HG03066 (cell line): ENCODE measurements at regions not wholly inside any gene's neighbourhood (a gene's known extent, or its start where the extent isn't known, plus 50 kb on each side); places are given as distances from the start of the nearest gene placed in this dataset.
"Not testable (repeated sequence)": the region's sequence is repeated elsewhere in the genome, so short reads cannot be mapped to it uniquely, and the experiment has no call there.

Experiments
- ATAC-seq: cut with Tn5 transposase; IDR thresholded peaks from one replicate; pipeline ENCODE4 v1.9.1; 2021; ENCODE audit warnings: low read depth; ENCODE audit not compliant: unreplicated experiment

DNA sequence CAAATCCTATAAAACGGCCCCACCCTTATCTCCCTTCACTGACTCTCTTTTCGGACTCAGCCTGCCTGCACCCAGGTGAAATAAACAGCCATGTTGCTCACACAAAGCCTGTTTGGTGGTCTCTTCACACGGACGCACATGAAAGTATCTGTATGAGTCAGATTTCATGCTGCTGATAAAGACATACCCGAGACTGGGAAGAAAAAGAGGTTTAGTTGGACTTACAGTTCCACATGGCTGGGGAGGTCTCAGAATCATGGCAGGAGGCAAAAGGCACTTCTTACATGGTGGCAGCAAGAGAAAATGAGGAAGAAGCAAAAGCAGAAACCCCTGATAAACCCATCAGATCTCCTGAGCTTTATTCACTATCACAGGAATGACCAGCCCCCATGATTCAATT lies 249.3 kb upstream of the SPTLC3 start:
- ATAC-seq, result not testable (repeated sequence)

DNA sequence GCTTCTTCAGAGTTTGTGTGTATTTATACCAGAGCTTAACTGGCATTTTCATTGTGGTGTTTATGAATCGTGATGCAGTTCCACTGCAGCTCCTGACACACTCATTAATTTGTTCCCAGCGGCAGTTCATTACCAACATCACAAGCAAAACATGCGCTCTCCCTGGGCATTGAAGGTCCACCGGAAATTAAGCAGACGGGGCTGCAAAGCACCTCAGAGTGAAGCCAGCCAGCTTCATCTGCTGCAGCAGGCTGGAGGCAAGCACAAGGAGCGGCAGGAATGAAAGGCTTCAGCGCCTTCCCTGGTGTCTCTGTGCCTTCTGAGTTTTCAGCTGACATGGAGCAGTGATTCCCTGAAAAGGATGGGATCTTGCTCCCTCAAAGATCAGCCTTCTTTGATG lies 246.0 kb upstream of the SPTLC3 start:
- no peak for ATAC-seq

GRCh38 chr20:12763406-12763805 lies 245.4 kb upstream of the SPTLC3 start:
- no peak for ATAC-seq

GRCh38 chr20:12764053-12764452 lies 244.7 kb upstream of the SPTLC3 start:
- no peak for ATAC-seq

DNA sequence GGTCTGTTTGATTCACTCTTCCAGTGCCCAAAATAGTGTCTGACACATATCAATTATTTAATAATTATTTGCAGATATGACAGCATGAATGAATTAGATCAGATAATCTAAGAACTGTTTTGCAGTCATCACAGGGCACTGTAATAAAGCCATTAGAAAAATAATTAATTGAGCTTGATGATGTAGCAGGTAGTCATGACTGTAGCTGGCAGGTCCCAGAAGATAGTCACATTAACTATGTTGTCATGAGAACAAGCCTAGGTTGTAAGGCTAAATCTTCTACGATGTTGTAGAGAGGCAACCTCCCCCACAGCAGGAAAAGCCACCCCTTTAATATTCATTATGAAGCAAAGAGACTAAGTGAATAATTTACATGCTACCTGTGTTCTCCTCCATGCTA lies 243.9 kb upstream of the SPTLC3 start:
- no peak for ATAC-seq

DNA sequence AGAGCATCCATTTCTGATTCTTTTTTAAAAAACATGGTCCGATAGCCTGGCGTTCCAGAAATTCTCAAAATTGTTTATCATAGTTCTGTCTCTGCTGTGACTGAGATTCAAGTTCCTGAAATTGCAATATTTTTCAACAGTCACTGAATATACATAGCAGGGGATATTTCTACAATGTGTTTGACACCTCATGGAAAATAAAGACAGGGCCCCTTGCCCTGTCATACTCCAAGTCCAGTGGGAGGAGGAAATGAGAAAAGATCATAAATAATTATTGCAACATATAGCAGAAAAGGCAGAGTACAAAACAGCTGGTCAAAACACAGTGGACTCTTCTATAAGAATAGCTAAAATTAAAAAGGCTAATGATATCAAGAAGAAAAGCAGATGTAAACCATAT lies 234.8 kb upstream of the SPTLC3 start:
- ATAC-seq, result no peak

DNA sequence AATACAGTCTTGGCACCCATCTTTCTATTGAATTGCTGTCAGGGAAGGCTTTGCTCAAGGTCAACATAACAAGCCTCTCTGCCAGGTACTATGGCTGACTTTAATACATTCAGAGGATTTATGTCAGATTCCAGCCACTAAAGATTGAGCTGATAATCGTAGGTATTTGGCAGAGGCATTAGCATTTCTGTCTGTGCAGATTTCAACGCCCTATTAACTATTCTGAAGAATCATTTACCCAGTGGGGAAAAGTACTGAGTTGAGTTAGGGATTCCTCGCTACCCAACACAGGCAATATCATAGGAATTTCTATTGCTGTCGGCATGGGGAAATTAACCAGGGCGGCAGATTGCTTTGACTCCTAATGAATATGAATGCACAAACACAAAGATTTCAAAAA lies 233.7 kb upstream of the SPTLC3 start:
- ATAC-seq, result no peak

DNA sequence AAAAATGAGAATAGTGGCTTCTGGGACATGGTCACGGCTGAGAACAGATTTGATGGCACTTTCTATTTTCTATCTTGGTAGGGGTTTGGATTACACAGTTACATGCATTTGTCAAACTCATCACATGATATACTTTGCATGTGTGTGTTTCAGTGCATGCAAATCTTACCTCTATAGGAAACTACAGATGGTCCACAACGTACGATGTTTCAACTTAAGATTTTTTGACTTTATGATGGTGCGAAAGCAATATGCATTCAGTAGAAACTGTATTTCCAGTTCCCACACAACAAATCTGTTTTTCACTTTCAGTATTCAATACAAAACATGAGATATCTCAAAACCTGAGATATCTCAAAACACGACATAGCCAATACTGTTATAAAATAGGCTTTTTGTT lies 231.8 kb upstream of the SPTLC3 start:
- ATAC-seq, result no peak

GRCh38 chr20:12786276-12786675 lies 222.5 kb upstream of the SPTLC3 start:
- no peak for ATAC-seq

- ATAC-seq, result no peak
Measured at GRCh38 chr20:12788632-12789299, 220.0 kb upstream of the SPTLC3 start.

- ATAC-seq, result no peak
Measured at GRCh38 chr20:12790859-12791258, 217.9 kb upstream of the SPTLC3 start.

DNA sequence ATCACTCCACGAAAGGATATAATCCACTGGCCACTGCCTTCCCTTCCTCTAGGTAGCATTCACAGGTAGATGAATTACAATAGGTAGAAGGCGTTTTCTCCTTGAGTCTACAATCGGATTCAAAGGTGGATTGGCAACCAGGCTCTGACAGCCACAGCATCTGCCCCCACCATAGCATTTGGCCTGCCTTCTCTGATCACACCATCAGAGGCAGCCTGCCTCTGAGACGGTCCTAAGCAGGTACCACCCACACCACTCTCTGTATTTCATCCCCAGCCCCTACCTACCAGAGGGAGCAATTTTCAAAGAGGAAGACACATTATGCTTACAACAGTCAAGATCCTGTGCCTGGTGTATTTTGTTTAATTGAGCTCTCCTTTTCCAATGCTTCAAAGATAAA lies 210.5 kb upstream of the SPTLC3 start:
- ATAC-seq, result no peak

DNA sequence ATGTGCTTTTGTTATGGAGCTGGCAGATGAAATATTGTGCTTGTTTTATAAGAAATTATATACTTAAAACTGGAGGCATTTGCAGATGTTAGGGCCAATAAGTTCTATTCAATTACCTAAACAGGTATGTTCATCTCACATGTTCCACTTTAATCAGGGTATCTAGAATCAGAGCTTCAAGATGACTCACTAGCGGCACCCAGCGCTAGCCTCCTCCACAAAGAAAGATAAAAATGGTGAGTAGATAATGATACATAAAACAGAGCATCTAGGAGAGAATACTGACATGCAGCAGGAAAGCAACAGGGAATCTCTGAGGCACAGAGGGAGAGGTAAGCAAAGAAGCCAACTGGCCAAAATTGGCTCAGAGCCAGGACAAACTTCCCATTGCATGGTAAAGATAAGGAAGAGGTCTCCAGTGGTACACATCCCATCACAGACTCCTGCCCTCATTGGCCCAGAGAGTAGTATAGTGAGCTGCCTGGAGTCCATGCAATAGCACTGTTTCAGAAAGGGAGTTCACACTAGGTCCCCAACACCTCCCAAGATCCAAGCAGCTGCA lies 200.7 kb upstream of the SPTLC3 start:
- ATAC-seq, result no peak

DNA sequence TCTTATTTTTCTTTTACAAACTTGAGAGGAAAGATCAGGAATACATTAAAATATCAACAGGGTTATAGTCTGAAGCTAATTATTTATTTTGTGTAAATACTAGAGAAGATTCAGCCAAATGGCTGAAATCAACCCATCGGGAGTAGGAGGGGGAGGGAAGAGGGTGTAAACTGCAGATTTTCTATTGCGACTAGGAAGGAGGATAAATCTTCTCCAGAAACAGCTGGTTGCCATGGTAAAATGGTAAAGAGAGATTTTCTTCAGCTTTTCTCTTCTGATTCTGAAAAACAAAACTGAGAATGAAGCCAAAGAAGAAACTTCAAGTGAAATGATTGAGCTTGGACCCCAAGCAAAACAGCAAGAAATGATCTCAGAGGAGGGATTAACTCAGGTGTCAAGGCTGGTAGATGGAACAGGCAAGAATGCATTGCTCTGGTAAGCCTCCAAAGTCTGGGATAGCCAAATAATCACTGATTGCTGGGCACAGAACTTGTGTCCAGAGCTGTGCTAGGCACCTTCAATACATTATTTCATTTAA lies 193.5 kb upstream of the SPTLC3 start:
- no peak for ATAC-seq

- ATAC-seq, result no peak
Measured at GRCh38 chr20:12815778-12816408, 192.9 kb upstream of the SPTLC3 start.

GRCh38 chr20:12821249-12821648 lies 187.5 kb upstream of the SPTLC3 start:
- ATAC-seq, result no peak

GRCh38 chr20:12823734-12824133 lies 185.0 kb upstream of the SPTLC3 start:
- ATAC-seq, result no peak

DNA sequence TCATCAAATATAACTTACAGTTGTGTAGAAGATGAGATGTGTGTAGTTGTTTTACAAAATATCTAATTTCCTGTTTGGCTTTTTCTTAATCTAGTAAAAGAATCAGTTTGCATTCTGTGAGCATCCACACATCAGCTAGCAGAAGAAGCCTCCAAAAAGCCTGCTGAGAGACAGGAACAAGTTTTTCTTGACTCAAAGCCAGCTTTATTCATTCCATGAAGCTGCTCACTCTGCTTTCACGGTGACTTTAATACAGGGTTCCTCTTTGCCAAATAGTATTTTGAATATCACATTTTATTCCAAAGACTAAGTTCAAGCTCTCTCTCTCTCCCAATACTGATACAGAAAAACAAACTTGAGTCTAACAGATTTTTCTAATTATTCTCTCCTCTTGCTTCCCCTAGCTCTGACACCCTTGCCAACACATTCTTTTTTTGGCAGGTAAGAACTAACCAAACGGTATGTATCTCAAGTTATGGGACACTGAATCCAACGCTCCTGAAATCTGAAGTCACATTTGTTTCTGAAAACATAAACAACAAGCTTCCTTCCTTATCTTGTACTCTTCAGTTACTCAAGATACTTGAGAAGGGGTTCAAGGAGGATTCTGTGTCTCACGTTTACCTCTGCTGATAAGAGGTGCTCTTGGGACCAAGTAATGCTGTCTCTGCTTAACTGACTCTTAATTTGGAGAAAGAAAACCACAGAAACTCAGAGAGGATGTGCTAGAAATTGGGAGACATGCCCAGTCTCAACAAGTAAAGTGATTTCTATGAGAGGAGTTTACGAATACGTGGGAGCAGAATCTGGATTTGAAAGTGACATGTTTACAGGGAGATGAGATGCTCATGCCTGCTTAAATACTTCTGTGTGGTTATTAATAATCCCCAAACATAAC lies 184.2 kb upstream of the SPTLC3 start:
- ATAC-seq, result no peak

DNA sequence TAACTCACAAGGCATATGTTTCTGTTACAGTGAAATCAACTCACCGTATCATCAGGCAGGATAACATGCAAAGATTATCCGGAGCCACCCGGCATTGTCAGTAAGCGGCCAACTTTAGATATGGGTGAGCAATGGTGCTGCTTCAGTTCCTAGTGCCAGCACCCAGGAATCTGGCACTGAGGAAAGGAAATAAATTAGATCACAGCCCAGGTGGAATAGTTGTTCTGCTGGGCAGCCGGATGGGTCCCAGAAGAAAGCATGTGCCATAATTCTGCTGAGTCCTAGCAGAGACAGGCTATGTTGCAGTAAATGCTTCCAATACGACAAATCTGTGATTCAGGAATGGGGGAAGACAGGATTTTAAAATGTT lies 183.6 kb upstream of the SPTLC3 start:
- no peak for ATAC-seq

DNA sequence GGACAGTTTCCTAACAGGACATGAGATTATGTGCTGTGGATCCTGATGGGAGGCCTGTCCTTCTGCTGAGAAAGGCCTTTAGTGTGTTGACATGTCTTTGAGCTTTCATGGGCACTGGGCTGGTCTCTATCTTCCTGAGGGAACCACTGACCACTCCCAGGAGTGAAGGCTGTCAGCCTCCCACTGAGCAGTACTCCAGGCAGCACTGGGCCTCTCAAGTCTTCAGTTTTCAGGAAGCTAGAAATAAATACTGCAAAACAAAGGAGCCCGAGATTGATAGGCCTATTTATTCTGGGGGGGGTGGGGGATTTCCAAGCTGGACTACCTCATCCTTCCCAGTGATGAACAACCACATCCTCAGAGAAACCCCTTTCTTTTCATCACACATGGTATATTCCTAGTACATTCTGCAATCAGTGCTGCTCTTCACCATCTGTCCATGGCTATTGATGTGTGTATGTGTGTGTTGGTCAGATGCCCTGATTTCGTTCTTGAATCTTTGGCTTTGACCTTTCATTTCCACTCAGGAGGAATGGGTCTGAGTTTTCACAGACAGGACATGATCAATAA lies 180.9 kb upstream of the SPTLC3 start:
- ATAC-seq, result no peak

GRCh38 chr20:12829170-12829569 lies 179.6 kb upstream of the SPTLC3 start:
- no peak for ATAC-seq
